Neural progenitor cell (in vitro differentiated cells): ENCODE measurements at regions not wholly inside any gene's neighbourhood (a gene's known extent, or its start where the extent isn't known, plus 50 kb on each side); places are given as distances from the start of the nearest gene placed in this dataset.
A peak's percentile ranks its signal among the peaks of the same experiment; 100 is the strongest.

Experiments
- DNase-seq: peaks from one replicate; pipeline ENCODE4 v3.0.0-alpha.2; 2016; ENCODE audit warnings: low spot score
- H2AFZ ChIP-seq: fragments of 200-600 bp; sonication (generic); replicated peaks from 2 replicates; pipeline ENCODE4 v1.6.1; 2016; ENCODE audit warnings: antibody characterized with exemption
- H3F3A ChIP-seq: fragments of 200-600 bp; sonication (generic); 2 replicates; pipeline ENCODE4 v1.6.1; 2016; ENCODE audit warnings: antibody characterized with exemption, low read depth
- H3K27ac ChIP-seq: fragments of 200-600 bp; sonication (generic); 2 replicates; pipeline ENCODE4 v1.5.1; 2016; ENCODE audit warnings: mild to moderate bottlenecking
- H3K27me3 ChIP-seq: fragments of 200-600 bp; sonication (generic); 2 replicates; pipeline ENCODE4 v1.6.1; 2016; ENCODE audit warnings: mild to moderate bottlenecking, moderate library complexity
- H3K36me3 ChIP-seq: fragments of 200-600 bp; sonication (generic); 2 replicates; pipeline ENCODE4 v1.5.1; 2016
- H3K4me1 ChIP-seq: fragments of 200-600 bp; sonication (generic); 2 replicates; pipeline ENCODE4 v1.6.1; 2016; ENCODE audit warnings: mixed run types
- H3K4me2 ChIP-seq: fragments of 200-600 bp; sonication (generic); 2 replicates; pipeline ENCODE4 v1.6.1; 2016
- H3K4me3 ChIP-seq: fragments of 200-600 bp; sonication (generic); 2 replicates; pipeline ENCODE4 v1.5.1; 2016
- H3K79me2 ChIP-seq: fragments of 200-600 bp; sonication (generic); 2 replicates; pipeline ENCODE4 v1.6.1; 2016; ENCODE audit warnings: low read depth
- H3K9ac ChIP-seq: fragments of 200-600 bp; sonication (generic); 2 replicates; pipeline ENCODE4 v1.6.1; 2016
- H3K9me3 ChIP-seq: fragments of 200-600 bp; sonication (generic); 2 replicates; pipeline ENCODE4 v1.5.1; 2016; ENCODE audit warnings: low read depth
- H4K20me1 ChIP-seq: fragments of 200-600 bp; sonication (generic); 2 replicates; pipeline ENCODE4 v1.6.1; 2016; ENCODE audit warnings: low read depth
- H3K27ac Mint-ChIP-seq: 3 replicates; pipeline ENCODE4 v1.8.0; 2021; ENCODE audit warnings: mixed read lengths
- H3K27me3 Mint-ChIP-seq: 2 replicates; pipeline ENCODE4 v1.8.0; 2022; ENCODE audit warnings: low read depth, mild to moderate bottlenecking, inconsistent platforms, moderate library complexity, mixed read lengths; ENCODE audit not compliant: insufficient read depth
- H3K36me3 Mint-ChIP-seq: 3 replicates; pipeline ENCODE4 v1.8.0; 2021; ENCODE audit warnings: mixed read lengths
- H3K4me1 Mint-ChIP-seq: 3 replicates; pipeline ENCODE4 v1.8.0; 2021; ENCODE audit warnings: mixed read lengths
- H3K4me3 Mint-ChIP-seq: 3 replicates; pipeline ENCODE4 v1.8.0; 2021; ENCODE audit warnings: mild to moderate bottlenecking, moderate library complexity, mixed read lengths
- H3K9me3 Mint-ChIP-seq: 3 replicates; pipeline ENCODE4 v1.8.0; 2020; ENCODE audit warnings: mixed read lengths
- EZH2 ChIP-seq: fragments of 200-600 bp; sonication (generic); IDR thresholded peaks from 2 replicates; pipeline ENCODE4 v1.6.1; 2017; ENCODE audit warnings: antibody characterized with exemption, mild to moderate bottlenecking, moderate library complexity
- EZH2phosphoT487 ChIP-seq: fragments of 200-600 bp; sonication (generic); IDR thresholded peaks from 2 replicates; pipeline ENCODE4 v1.6.1; 2017; ENCODE audit warnings: antibody characterized with exemption
- TF ChIP-seq, protein P1 (sequence below): fragments of 200-600 bp; sonication (generic); IDR thresholded peaks from 2 replicates; pipeline ENCODE4 v1.5.1; 2017; ENCODE audit warnings: antibody characterized with exemption, mild to moderate bottlenecking

DNA sequence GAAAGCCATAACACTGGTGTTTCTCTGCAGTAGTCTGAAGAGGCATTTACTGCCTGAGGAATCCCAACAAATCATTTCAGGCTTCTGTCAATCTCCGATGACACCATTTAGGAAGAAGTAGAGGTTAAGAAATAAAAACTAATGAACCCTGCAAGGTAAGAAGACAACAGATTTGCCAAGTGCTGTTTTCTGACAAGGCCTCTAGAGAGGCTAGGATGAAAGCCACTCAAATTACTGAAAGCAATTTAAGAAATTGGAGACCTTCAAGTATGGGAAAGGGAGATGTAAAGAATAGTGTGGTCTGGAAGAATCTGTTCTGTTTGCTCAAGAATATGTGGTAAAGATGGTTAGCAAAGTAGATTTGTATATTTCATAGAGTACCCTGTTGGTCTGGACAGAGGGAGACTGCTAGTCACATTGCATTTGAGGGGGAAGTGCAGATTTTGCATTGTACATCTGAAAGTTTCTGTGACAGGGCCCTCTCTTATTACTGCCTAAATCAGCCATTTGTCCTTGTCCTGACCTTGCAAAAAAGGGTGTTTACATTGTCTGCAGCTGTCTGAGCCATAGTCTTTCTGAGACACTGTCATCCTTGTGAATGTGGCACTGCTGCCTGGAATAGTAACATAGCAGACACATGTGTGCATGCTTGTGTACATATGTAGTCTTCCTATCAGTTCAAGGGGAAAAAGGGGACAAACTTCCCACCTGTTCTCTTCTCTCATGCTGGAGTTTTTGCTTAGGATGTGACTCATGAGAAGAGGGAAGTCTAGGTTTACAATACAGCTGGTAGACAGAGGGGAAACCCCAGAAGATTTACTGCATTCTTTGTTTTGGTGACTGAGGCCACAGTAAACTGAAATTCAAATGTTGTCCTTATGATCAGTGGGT, 640.2 kb upstream of the KIRREL3 start:
- Mint-ChIP-seq H3K9me3 (no peaks in the 10 kb centered on the region), H3K4me3 (no peak overlapping the region), H3K27ac (peak overlapping the region; percentile 8), H3K4me1 (peaks cover 19% of the 10 kb centered on the region), H3K36me3 (no peaks in the 10 kb centered on the region), H3K27me3 (no peaks in the 10 kb centered on the region)
- Histone ChIP-seq H2AFZ (no peak overlapping the region), H3K36me3 (no peaks in the 10 kb centered on the region), H3K4me1 (peaks cover 5% of the 10 kb centered on the region), H3K27ac (no peak overlapping the region), H3K4me2 (no peak overlapping the region), H3K9ac (no peak overlapping the region), H3F3A (no peaks in the 10 kb centered on the region), H3K9me3 (no peaks in the 10 kb centered on the region), H3K27me3 (no peaks in the 10 kb centered on the region), H4K20me1 (no peaks in the 10 kb centered on the region), H3K79me2 (no peaks in the 10 kb centered on the region), H3K4me3 (no peak overlapping the region)
- TF ChIP-seq, protein P1, sequence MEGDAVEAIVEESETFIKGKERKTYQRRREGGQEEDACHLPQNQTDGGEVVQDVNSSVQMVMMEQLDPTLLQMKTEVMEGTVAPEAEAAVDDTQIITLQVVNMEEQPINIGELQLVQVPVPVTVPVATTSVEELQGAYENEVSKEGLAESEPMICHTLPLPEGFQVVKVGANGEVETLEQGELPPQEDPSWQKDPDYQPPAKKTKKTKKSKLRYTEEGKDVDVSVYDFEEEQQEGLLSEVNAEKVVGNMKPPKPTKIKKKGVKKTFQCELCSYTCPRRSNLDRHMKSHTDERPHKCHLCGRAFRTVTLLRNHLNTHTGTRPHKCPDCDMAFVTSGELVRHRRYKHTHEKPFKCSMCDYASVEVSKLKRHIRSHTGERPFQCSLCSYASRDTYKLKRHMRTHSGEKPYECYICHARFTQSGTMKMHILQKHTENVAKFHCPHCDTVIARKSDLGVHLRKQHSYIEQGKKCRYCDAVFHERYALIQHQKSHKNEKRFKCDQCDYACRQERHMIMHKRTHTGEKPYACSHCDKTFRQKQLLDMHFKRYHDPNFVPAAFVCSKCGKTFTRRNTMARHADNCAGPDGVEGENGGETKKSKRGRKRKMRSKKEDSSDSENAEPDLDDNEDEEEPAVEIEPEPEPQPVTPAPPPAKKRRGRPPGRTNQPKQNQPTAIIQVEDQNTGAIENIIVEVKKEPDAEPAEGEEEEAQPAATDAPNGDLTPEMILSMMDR: no peak
- TF ChIP-seq EZH2 (no peak), EZH2phosphoT487 (no peak)
- DNase-seq: no peak

DNA sequence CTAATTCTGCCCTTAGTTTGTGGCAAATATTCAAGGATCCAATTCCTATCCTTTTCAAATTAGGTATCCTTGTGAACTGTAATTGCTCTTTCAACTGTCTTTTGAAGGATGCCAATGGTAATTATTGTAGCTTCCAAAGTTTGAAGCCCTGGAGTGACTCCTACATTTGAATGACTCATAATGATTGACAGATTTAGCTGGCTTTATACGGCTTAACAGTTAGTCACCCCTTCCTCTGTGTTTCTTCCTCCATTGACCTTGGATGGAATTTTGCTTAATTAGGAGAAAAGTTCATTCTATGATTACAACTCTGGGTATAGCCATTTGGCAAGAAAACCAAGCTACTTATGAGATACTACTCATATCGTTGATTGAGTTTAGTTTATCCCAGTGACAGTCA, 639.3 kb upstream of the KIRREL3 start:
- no peak overlapping the region for H3K4me3 Mint-ChIP-seq
- no peak overlapping the region for H2AFZ ChIP-seq

DNA sequence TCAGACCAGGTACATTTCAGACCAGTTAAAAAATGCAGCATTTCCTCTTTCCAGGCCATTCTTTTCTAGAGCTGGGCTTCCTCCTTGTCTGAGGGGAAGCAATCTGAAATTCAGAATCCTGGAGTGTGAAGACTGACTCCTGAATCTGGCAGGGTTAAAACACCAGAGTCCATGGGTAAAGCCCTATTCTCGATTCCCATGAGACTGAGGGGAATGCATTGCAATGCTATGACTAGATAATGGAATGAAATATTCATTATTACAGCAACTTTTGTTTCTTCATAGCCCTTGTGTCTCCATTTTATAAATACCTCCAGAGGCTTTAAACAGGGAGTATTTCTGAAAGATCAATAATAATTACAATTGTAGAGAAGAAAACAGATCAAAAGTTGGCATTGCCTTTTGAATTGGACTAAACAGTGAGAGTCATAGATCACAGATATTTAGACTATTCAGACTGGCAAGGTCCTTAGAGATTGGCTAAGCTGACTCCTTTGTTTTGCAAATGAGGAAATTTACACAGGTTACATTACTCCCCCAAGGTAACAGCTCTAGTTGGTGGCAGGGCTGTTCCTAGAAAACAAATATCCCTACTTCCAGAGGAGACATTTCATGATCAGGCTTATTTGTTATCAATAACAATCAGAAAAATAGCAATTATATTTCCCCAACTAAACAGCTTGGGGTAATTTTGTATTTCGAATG, 632.6 kb upstream of the KIRREL3 start:
- H3K4me2 ChIP-seq: no peak overlapping the region
- peaks cover 2% of the 10 kb centered on the region for H3K27me3 Mint-ChIP-seq
- H3K79me2 ChIP-seq: no peaks in the 10 kb centered on the region
- no peak overlapping the region for H3K27ac Mint-ChIP-seq
- TF ChIP-seq, protein P1: no peak
- no peak for TF ChIP-seq EZH2phosphoT487
- no peak for TF ChIP-seq EZH2
- peaks cover 6% of the 10 kb centered on the region for H3K4me1 Mint-ChIP-seq
- no peak overlapping the region for H3K9ac ChIP-seq
- H3K9me3 Mint-ChIP-seq: no peaks in the 10 kb centered on the region
- no peaks in the 10 kb centered on the region for H3K9me3 ChIP-seq
- no peaks in the 10 kb centered on the region for H4K20me1 ChIP-seq
- H2AFZ ChIP-seq: peak overlapping the region; percentile 40
- no peak overlapping the region for H3K4me3 ChIP-seq
- H3K36me3 ChIP-seq: no peaks in the 10 kb centered on the region
- H3K27ac ChIP-seq: no peak overlapping the region
- H3F3A ChIP-seq: no peaks in the 10 kb centered on the region
- DNase-seq: no peak
- no peaks in the 10 kb centered on the region for H3K27me3 ChIP-seq
- H3K4me3 Mint-ChIP-seq: no peak overlapping the region
- peaks cover 6% of the 10 kb centered on the region for H3K4me1 ChIP-seq
- no peaks in the 10 kb centered on the region for H3K36me3 Mint-ChIP-seq

More for the DNA sequence above, 639.3 kb upstream of the KIRREL3 start:
- H3K79me2 ChIP-seq: no peaks in the 10 kb centered on the region
- peaks cover 5% of the 10 kb centered on the region for H3K4me1 ChIP-seq
- H3K36me3 Mint-ChIP-seq: no peaks in the 10 kb centered on the region
- H3K27ac Mint-ChIP-seq: no peak overlapping the region
- no peaks in the 10 kb centered on the region for H3K27me3 ChIP-seq
- no peak overlapping the region for H3K4me2 ChIP-seq
- H3K4me3 ChIP-seq: no peak overlapping the region
- H3F3A ChIP-seq: no peaks in the 10 kb centered on the region
- DNase-seq: no peak
- peaks cover 20% of the 10 kb centered on the region for H3K4me1 Mint-ChIP-seq
- no peaks in the 10 kb centered on the region for H3K9me3 ChIP-seq
- H3K27me3 Mint-ChIP-seq: no peaks in the 10 kb centered on the region
- no peak overlapping the region for H3K27ac ChIP-seq
- H3K36me3 ChIP-seq: no peaks in the 10 kb centered on the region
- TF ChIP-seq EZH2phosphoT487 (no peak), EZH2 (no peak)
- TF ChIP-seq, protein P1: no peak
- no peaks in the 10 kb centered on the region for H3K9me3 Mint-ChIP-seq
- H3K9ac ChIP-seq: no peak overlapping the region
- no peaks in the 10 kb centered on the region for H4K20me1 ChIP-seq
